HG02763 (cell line): ENCODE measurements at regions not wholly inside any gene's neighbourhood (a gene's known extent, or its start where the extent isn't known, plus 50 kb on each side); places are given as distances from the start of the nearest gene placed in this dataset.

Source experiments
- ATAC-seq: cut with Tn5 transposase; IDR thresholded peaks from one replicate; pipeline ENCODE4 v1.9.1; 2021; ENCODE audit warnings: mild to moderate bottlenecking, moderate library complexity; ENCODE audit not compliant: unreplicated experiment

GRCh38 chr1:221286399-221286798 lies 407.2 kb downstream of the HLX start:
- ATAC-seq = no peak

- ATAC-seq = no peak
Measured at GRCh38 chr1:221289103-221289502, 409.9 kb downstream of the HLX start.

GRCh38 chr1:221290669-221291068 lies 411.4 kb downstream of the HLX start:
- no peak for ATAC-seq

- no peak for ATAC-seq
Measured at GRCh38 chr1:221291113-221291512, 411.9 kb downstream of the HLX start.

GRCh38 chr1:221292652-221293051 lies 413.4 kb downstream of the HLX start:
- ATAC-seq = no peak

- ATAC-seq = no peak
Measured at GRCh38 chr1:221294242-221294641, 415.0 kb downstream of the HLX start.

GRCh38 chr1:221302357-221302756 lies 423.1 kb downstream of the HLX start:
- no peak for ATAC-seq

GRCh38 chr1:221302810-221303209 lies 423.6 kb downstream of the HLX start:
- ATAC-seq = no peak

- ATAC-seq = no peak
Measured at GRCh38 chr1:221303623-221304022, 424.4 kb downstream of the HLX start.

GRCh38 chr1:221306239-221306638 lies 427.0 kb downstream of the HLX start:
- no peak for ATAC-seq

- ATAC-seq = no peak
Measured at GRCh38 chr1:221308534-221309511, 429.6 kb downstream of the HLX start.

- no peak for ATAC-seq
Measured at GRCh38 chr1:221309723-221310122, 430.5 kb downstream of the HLX start.

GRCh38 chr1:221310180-221310579 lies 430.9 kb downstream of the HLX start:
- no peak for ATAC-seq

GRCh38 chr1:221315330-221315729 lies 426.6 kb downstream of the DUSP10 start:
- ATAC-seq = no peak

- no peak for ATAC-seq
Measured at GRCh38 chr1:221316491-221317056, 425.3 kb downstream of the DUSP10 start.

- ATAC-seq = no peak
Measured at GRCh38 chr1:221317537-221317936, 424.4 kb downstream of the DUSP10 start.

GRCh38 chr1:221327954-221328353 lies 413.9 kb downstream of the DUSP10 start:
- ATAC-seq = no peak

GRCh38 chr1:221328371-221328770 lies 413.5 kb downstream of the DUSP10 start:
- no peak for ATAC-seq

GRCh38 chr1:221331273-221332183 lies 410.4 kb downstream of the DUSP10 start:
- no peak for ATAC-seq

- no peak for ATAC-seq
Measured at GRCh38 chr1:221334062-221334461, 407.8 kb downstream of the DUSP10 start.
